ENCODE measurements at regions not wholly inside any gene's neighbourhood (a gene's known extent, or its start where the extent isn't known, plus 50 kb on each side); places are given as distances from the start of the nearest gene placed in this dataset.

DNA sequence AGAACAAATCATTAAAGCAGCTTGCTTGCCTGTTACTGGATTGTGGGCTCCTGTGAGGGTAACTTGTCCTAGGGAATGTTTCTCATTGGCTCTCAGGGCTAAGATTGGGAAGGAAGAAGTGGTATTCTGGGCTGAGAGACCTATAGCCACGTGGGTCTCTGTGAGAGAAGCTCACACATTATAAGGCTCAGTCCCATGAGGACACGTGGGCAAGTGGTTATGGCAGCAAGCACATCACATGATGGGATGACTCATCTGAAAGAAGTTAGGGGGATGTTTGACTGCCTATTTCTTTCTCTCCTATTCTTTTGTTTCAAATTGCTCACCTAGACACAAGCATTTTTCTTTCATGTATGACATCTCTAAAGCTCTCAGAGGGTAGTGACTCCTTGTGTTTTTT lies 418.0 kb upstream of the ST6GAL2 start:
- no peak for TF ChIP-seq CTCF (IDR thresholded peaks at IDR 0.05; ENCODE audit: borderline replicate concordance, extremely low read depth, low read length, poor library complexity, severe bottlenecking)
- no peak for TF ChIP-seq EZH2 (IDR thresholded peaks at IDR 0.05; ENCODE audit: borderline replicate concordance, low read depth, low read length, severe bottlenecking)
